HCT116 (cell line): ENCODE measurements at regions not wholly inside any gene's neighbourhood (a gene's known extent, or its start where the extent isn't known, plus 50 kb on each side); places are given as distances from the start of the nearest gene placed in this dataset.

Experiments
- ATAC-seq: fragments of 200-7000 bp; cut with Tn5 transposase; 2 replicates; pipeline ENCODE4 v1.9.1; 2020; ENCODE audit warnings: mild to moderate bottlenecking, moderate library complexity
- BruUV-seq: library from RNA; stranded (reverse); fragments of 400-500 nt; replicated peaks from 2 replicates; lab custom pipeline; 2021; lab: Mats Ljungman, UMichigan
- CTCF ChIA-PET: fragments of 300-600 bp; sonication (Branson Sonifier 250); formaldehyde crosslinking; loops from one replicate; lab custom pipeline; 2021; ENCODE audit warnings: antibody characterized with exemption; lab: Charles Lee
- POLR2A ChIA-PET: fragments of 300-600, 350-600 bp; sonication (Branson Sonifier 250); formaldehyde crosslinking; loops from one replicate; lab custom pipeline; 2021; ENCODE audit warnings: antibody characterized with exemption; lab: Charles Lee
- RAD21 ChIA-PET, 2 experiments: fragments of 300-600 bp; sonication (Branson Sonifier 250); formaldehyde crosslinking; loops; one replicate each; lab custom pipeline; 2023; ENCODE audit warnings: low total read pairs in 2 of 2; ENCODE audit not compliant: uncharacterized antibody in 2 of 2, unreplicated experiment in 2 of 2, low non-redundant PET in 1 of 2; lab: Charles Lee
- DNase-seq: peaks from one replicate; pipeline ENCODE4 v3.0.0-alpha.2; 2010; ENCODE audit warnings: low read depth, low spot score
- H2AFZ ChIP-seq: fragments of 200-600 bp; shearing (Covaris generic), sonication (generic); 2 replicates; pipeline ENCODE4 v1.6.1; 2017; ENCODE audit warnings: low read depth, mixed run types, mixed read lengths, antibody characterized with exemption, low read length; ENCODE audit not compliant: poor library complexity, severe bottlenecking
- H3K27ac ChIP-seq: 2 replicates; pipeline ENCODE4 v1.5.1; 2012; ENCODE audit warnings: low read depth, low read length
- H3K27me3 ChIP-seq: fragments of 200-600 bp; sonication (generic); 2 replicates; pipeline ENCODE4 v1.6.1; 2016; ENCODE audit warnings: mixed run types, low read length, mixed read lengths; ENCODE audit not compliant: insufficient read depth
- H3K36me3 ChIP-seq, 2 experiments: fragments of 200-500 bp in 1 of 2; fragments of 200-600 bp in 1 of 2; sonication (Bioruptor generic) in 1 of 2; sonication (generic) in 1 of 2; 2 replicates each; pipeline versions ENCODE4 v1.5.1 to v1.6.1; 2014 to 2016; ENCODE audit warnings: low read length in 2 of 2, inconsistent platforms in 1 of 2, mixed read lengths in 1 of 2, mixed run types in 1 of 2; ENCODE audit not compliant: insufficient read depth in 2 of 2, control insufficient read depth in 1 of 2
- H3K4me1 ChIP-seq, 2 experiments: fragments of 200-600 bp in 1 of 2; sonication (generic) in 1 of 2; 2 replicates each; pipeline versions ENCODE4 v1.5.1 to v1.6.1; 2012 to 2017; ENCODE audit warnings: low read length in 2 of 2, inconsistent platforms in 1 of 2, mild to moderate bottlenecking in 1 of 2, mixed read lengths in 1 of 2, mixed run types in 1 of 2, moderate library complexity in 1 of 2; ENCODE audit not compliant: insufficient read depth in 2 of 2, control insufficient read depth in 1 of 2
- H3K4me2 ChIP-seq: fragments of 200-600 bp; sonication (generic); 2 replicates; pipeline ENCODE4 v1.6.1; 2017; ENCODE audit warnings: mixed run types, low read length, mixed read lengths
- H3K4me3 ChIP-seq, 2 experiments: fragments of 200-600 bp in 1 of 2; sonication (generic) in 1 of 2; replicated peaks in 1 of 2; 2 replicates each; pipeline ENCODE4 v1.5.1; 2011 to 2016; ENCODE audit warnings: low read length in 2 of 2, control low read depth in 1 of 2, low read depth in 1 of 2, mild to moderate bottlenecking in 1 of 2, mixed read lengths in 1 of 2, mixed run types in 1 of 2
- H3K79me2 ChIP-seq: fragments of 200-600 bp; sonication (generic); 2 replicates; pipeline ENCODE4 v1.6.1; 2017; ENCODE audit warnings: mild to moderate bottlenecking, mixed run types, low read length, moderate library complexity, mixed read lengths; ENCODE audit not compliant: insufficient read depth
- H3K9ac ChIP-seq: fragments of 200-600 bp; sonication (generic); 2 replicates; pipeline ENCODE4 v1.6.1; 2016; ENCODE audit warnings: low read length, mixed read lengths
- H3K9me2 ChIP-seq: fragments of 200-600 bp; sonication (generic), shearing (Covaris generic); 2 replicates; pipeline ENCODE4 v1.6.1; 2017; ENCODE audit warnings: mixed run types, mild to moderate bottlenecking, moderate library complexity; ENCODE audit not compliant: insufficient read depth
- H3K9me3 ChIP-seq, 2 experiments: fragments of 200-500 bp in 1 of 2; fragments of 200-600 bp in 1 of 2; sonication (Bioruptor generic) in 1 of 2; sonication (generic) in 1 of 2; 2 replicates each; pipeline ENCODE4 v1.6.1; 2014 to 2017; ENCODE audit warnings: low read length in 2 of 2, mixed read lengths in 2 of 2, inconsistent platforms in 1 of 2, low read depth in 1 of 2, mild to moderate bottlenecking in 1 of 2, mixed run types in 1 of 2, moderate library complexity in 1 of 2; ENCODE audit not compliant: control insufficient read depth in 1 of 2, insufficient read depth in 1 of 2
- H4K20me1 ChIP-seq: fragments of 200-600 bp; sonication (generic), shearing (Covaris generic); 2 replicates; pipeline ENCODE4 v1.6.1; 2017; ENCODE audit warnings: mixed run types, mild to moderate bottlenecking, moderate library complexity; ENCODE audit not compliant: insufficient read depth
- ELF1 ChIP-seq: IDR thresholded peaks from 2 replicates; pipeline ENCODE4 v1.6.1; 2012; ENCODE audit warnings: low read depth, borderline replicate concordance
- EZH2 ChIP-seq: fragments of 200-600 bp; sonication (generic); IDR thresholded peaks from 2 replicates; pipeline ENCODE4 v1.6.1; 2017; ENCODE audit warnings: antibody characterized with exemption, mixed run types
- EZH2phosphoT487 ChIP-seq: fragments of 200-600 bp; IDR thresholded peaks from 2 replicates; pipeline ENCODE4 v1.6.1; 2018; ENCODE audit warnings: antibody characterized with exemption, borderline replicate concordance
- POLR2A ChIP-seq: IDR thresholded peaks from 2 replicates; pipeline ENCODE4 v1.7.0; 2011; ENCODE audit warnings: borderline replicate concordance; ENCODE audit not compliant: insufficient read depth, insufficient read length; ENCODE audit errors: extremely low read depth
- RAD21 ChIP-seq: IDR thresholded peaks from 2 replicates; pipeline ENCODE4 v1.6.1; 2012; ENCODE audit warnings: low read depth, mild to moderate bottlenecking
- YY1 ChIP-seq: IDR thresholded peaks from 2 replicates; pipeline ENCODE4 v1.6.1; 2011; ENCODE audit warnings: low read length, low read depth, moderate library complexity, mild to moderate bottlenecking; ENCODE audit not compliant: insufficient replicate concordance; ENCODE audit errors: extremely low read depth
- ZFX ChIP-seq: fragments of 450-650 bp; IDR thresholded peaks from 2 replicates; pipeline ENCODE4 v1.6.1; 2017
- ZNF274 ChIP-seq: fragments of 200-500 bp; sonication (Bioruptor generic); IDR thresholded peaks from 2 replicates; pipeline ENCODE4 v1.6.1; 2014; ENCODE audit warnings: mild to moderate bottlenecking, low read depth, low read length, inconsistent platforms
- intact Hi-C: fragments of 100-400 bp; cut with micrococcal nuclease; formaldehyde crosslinking; loops from 2 replicates; pipeline ENCODE4 v1.10.0; 2022
- TF ChIP-seq, protein P1 (sequence below): IDR thresholded peaks from 2 replicates; pipeline ENCODE4 v1.6.1; 2012
- TF ChIP-seq, protein P2 (sequence below): IDR thresholded peaks from 2 replicates; pipeline ENCODE4 v1.6.1; 2012; ENCODE audit warnings: low read depth

DNA sequence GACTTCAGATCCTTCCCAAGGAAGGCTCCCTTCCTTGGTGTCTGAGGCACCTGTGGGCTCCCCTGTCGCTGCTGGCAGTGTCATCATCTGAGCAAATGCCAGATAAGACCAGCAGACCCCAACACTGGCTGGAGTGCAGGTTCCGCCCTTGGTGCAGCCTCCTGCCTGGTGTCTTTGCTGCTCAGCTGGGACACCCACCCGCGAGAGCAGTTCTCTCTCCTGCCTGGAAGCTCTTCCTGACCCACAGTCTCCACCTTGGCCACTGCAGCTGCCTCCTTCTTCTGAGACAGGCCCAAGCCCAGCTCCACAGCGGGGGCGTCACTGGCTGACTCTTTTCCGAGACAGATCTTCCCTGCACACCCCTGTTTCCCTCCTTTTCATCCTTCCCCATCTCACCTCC is 395.7 kb upstream of the MAP3K7 start:
- Histone ChIP-seq H4K20me1 (no peaks in the 10 kb centered on the region), H3K9me2 (no peaks in the 10 kb centered on the region), H3K27ac (no peak overlapping the region), H3K27me3 (no peaks in the 10 kb centered on the region), H3K36me3 (no peaks in the 10 kb centered on the region), H2AFZ (no peak overlapping the region), H3K4me2 (no peak overlapping the region), H3K4me1 (no peaks in the 10 kb centered on the region), H3K79me2 (no peaks in the 10 kb centered on the region), H3K4me3 (no peak overlapping the region), H3K9me3 (no peaks in the 10 kb centered on the region), H3K9ac (no peak overlapping the region)
- DNase-seq, result no peak
- ATAC-seq, result no peak
- no TSS peak for BruUV-seq
- ChIA-PET RAD21 (no interaction called here), CTCF (interaction anchor here (1.1 to 1.2 kb wide), 2 partner anchors 34 to 198 kb away, joined by 3 read pairs; no protein-coding TSS in a partner anchor), POLR2A (no interaction called here)
- intact Hi-C loops, result no loop called here
- TF ChIP-seq ELF1 (no peak), ZFX (no peak), POLR2A (no peak), EZH2phosphoT487 (no peak), RAD21 (no peak), ZNF274 (no peak), EZH2 (no peak), YY1 (no peak)
- TF ChIP-seq, protein P1, sequence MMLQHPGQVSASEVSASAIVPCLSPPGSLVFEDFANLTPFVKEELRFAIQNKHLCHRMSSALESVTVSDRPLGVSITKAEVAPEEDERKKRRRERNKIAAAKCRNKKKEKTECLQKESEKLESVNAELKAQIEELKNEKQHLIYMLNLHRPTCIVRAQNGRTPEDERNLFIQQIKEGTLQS, result no peak
- TF ChIP-seq, protein P2, sequence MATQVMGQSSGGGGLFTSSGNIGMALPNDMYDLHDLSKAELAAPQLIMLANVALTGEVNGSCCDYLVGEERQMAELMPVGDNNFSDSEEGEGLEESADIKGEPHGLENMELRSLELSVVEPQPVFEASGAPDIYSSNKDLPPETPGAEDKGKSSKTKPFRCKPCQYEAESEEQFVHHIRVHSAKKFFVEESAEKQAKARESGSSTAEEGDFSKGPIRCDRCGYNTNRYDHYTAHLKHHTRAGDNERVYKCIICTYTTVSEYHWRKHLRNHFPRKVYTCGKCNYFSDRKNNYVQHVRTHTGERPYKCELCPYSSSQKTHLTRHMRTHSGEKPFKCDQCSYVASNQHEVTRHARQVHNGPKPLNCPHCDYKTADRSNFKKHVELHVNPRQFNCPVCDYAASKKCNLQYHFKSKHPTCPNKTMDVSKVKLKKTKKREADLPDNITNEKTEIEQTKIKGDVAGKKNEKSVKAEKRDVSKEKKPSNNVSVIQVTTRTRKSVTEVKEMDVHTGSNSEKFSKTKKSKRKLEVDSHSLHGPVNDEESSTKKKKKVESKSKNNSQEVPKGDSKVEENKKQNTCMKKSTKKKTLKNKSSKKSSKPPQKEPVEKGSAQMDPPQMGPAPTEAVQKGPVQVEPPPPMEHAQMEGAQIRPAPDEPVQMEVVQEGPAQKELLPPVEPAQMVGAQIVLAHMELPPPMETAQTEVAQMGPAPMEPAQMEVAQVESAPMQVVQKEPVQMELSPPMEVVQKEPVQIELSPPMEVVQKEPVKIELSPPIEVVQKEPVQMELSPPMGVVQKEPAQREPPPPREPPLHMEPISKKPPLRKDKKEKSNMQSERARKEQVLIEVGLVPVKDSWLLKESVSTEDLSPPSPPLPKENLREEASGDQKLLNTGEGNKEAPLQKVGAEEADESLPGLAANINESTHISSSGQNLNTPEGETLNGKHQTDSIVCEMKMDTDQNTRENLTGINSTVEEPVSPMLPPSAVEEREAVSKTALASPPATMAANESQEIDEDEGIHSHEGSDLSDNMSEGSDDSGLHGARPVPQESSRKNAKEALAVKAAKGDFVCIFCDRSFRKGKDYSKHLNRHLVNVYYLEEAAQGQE, result no peak
